OCI-LY1 (cell line): ENCODE measurements at regions not wholly inside any gene's neighbourhood (a gene's known extent, or its start where the extent isn't known, plus 50 kb on each side); places are given as distances from the start of the nearest gene placed in this dataset.

Experiments
- EZH2 ChIP-seq: fragments of 200-600 bp; sonication (generic), shearing (Covaris generic); IDR thresholded peaks from 2 replicates; pipeline ENCODE4 v1.8.0; 2017; ENCODE audit warnings: borderline replicate concordance, mixed run types, mild to moderate bottlenecking, antibody characterized with exemption, low read length, moderate library complexity, mixed read lengths
- TF ChIP-seq, protein P1 (sequence below): fragments of 200-600 bp; sonication (generic), shearing (Covaris generic); IDR thresholded peaks from 2 replicates; pipeline ENCODE4 v1.5.1; 2017; ENCODE audit warnings: mild to moderate bottlenecking, antibody characterized with exemption, low read length, moderate library complexity, mixed read lengths

DNA sequence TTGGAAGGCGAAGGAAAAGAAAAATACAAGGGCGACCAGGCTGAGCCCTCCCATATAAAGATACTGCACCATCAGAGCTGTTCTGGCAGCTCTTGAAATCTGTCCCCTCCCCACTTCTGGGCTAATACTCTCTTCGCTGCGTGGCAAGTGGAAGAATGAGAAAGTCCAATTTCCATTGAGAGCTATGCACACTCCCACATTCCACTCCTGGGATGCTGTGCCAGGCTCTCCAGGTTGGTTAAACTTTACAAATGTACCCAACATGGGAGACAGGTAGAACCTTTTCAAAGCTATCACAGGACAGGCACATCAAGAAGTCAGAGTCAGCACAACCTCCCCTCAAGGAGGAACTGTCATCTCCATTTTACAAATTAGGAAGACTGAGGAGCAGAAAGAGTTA, 465.0 kb downstream of the SHQ1 start:
- TF ChIP-seq, protein P1, sequence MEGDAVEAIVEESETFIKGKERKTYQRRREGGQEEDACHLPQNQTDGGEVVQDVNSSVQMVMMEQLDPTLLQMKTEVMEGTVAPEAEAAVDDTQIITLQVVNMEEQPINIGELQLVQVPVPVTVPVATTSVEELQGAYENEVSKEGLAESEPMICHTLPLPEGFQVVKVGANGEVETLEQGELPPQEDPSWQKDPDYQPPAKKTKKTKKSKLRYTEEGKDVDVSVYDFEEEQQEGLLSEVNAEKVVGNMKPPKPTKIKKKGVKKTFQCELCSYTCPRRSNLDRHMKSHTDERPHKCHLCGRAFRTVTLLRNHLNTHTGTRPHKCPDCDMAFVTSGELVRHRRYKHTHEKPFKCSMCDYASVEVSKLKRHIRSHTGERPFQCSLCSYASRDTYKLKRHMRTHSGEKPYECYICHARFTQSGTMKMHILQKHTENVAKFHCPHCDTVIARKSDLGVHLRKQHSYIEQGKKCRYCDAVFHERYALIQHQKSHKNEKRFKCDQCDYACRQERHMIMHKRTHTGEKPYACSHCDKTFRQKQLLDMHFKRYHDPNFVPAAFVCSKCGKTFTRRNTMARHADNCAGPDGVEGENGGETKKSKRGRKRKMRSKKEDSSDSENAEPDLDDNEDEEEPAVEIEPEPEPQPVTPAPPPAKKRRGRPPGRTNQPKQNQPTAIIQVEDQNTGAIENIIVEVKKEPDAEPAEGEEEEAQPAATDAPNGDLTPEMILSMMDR, result no peak
- no peak for TF ChIP-seq EZH2
